Occipital lobe (tissue), 1 donor: ENCODE measurements at regions not wholly inside any gene's neighbourhood (a gene's known extent, or its start where the extent isn't known, plus 50 kb on each side); places are given as distances from the start of the nearest gene placed in this dataset.
"Not testable (repeated sequence)": the region's sequence is repeated elsewhere in the genome, so short reads cannot be mapped to it uniquely, and the experiment has no call there.

Source experiments
- DNase-seq: peaks from one replicate; lab custom pipeline; 2025; lab: John Stamatoyannopoulos, UW

DNA sequence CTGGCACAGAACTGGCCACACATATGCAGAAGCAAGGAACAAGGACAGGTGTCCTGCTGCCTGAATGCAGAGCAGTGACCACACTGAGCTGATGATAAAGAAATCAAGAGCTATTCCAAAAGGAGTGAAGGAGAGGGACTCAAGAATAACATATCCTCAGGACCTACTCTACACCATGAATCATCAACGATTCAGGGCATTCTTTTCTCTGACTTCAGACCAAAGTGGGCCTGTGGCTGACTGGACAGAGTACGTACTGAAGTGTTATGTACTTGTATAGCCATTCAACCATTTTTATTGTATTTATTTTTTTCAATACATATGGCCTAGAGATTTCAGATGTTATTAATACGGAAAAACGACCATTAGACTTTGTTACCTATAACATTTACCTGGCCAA, 177.5 kb upstream of the TMTC1 start:
- DNase-seq: no peak

- DNase-seq: no peak
These were observed 176.4 kb upstream of the TMTC1 start for GRCh38 chr12:29960122-29960521.

- DNase-seq: no peak
These were observed 174.1 kb upstream of the TMTC1 start for GRCh38 chr12:29957835-29958234.

DNA sequence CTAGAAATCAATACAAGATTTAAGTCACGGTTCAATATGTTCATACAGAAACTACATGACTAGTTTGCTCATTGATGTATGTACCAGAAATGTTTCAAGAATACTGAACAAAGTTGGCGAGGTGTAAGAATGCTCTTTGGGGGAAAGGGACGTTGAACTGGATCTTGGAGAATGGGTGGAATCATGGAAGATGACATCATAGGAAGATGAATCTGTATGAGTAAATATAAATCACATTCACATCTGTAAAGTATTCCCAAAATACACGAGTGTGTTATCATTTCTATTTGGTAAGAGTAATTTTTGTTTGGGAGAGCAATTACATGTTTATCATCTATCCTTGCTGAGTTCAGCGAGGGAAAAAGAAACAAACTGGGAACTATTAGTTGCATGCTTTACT, 162.2 kb upstream of the TMTC1 start:
- no peak for DNase-seq

GRCh38 chr12:29944269-29945000, 160.7 kb upstream of the TMTC1 start:
- no peak for DNase-seq

DNA sequence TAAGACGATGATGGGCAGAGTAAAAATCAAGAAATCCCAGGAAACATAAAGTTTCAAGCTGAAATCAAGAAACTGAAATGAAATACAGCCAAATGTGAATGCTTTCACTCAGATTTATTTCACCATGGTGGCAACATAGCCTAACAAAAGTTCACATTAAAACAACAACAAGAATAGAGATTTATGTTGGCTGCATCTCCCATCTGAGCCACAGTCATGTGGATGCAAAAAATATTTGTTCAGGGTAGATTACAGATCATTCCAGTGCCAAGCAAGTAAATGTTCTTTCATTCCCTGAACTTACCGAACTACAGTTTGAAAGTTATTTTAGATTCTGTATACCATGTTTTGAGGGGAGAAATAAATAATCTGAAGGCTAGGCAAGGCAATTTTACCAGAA, 159.9 kb upstream of the TMTC1 start:
- DNase-seq: no peak

- no peak for DNase-seq
These were observed 157.1 kb upstream of the TMTC1 start for GRCh38 chr12:29940811-29941210.

DNA sequence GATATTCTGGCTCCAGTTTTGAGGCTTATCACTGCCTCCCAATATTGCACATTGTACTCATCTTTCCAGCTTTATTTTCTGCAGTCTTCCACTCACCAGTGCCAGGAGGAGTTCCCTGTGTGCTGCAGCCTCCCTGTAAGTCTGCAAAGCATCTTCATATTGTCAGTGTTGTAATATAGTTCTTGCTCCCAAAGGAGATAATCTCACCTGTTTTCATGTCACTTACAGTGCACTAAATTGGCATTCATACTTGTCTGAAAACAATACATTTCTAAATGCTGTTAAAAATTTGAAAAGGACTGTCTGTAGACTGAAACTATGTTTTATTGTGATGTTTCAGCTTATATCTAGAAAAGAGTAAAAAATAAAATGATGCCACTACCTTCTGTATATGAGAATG, 146.8 kb upstream of the TMTC1 start:
- DNase-seq: no peak

- DNase-seq: no peak
These were observed 145.6 kb upstream of the TMTC1 start for GRCh38 chr12:29929295-29929694.

DNA sequence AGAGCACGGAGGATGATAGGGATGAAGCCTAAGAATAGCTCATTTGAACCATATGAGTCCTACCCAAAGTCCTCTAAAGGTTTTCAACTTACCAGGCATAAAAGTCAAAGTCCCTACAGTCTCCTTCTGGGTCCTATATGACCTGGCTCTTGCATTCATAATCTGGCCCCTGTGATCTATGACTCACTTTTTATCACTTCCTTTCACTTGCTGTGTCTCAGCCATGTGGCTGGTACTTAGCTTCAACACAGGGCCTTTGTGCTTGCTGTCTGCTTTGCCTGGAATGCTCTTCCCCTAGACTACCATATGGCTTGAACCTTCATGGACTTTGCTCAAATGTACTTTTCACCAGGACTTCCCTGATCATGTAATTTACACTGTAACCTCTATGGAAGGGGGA, 137.6 kb upstream of the TMTC1 start:
- DNase-seq: no peak

DNA sequence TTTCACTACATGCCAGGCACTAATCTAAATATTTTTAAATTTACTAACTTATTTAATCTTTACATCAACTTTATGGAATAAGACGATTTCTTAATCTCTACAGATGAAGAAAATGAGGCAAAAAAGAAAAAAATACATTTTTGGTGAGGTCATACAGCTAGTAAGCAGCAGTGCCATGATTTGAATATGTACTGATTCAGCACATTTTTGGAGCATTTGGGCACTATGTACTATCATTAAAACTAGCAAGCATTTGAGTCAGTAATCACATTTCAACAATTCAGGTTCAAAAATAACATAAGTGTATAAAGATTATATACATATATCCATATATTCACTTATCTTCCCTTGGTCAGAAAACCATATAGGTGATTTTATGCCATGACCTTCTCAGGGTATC, 124.4 kb upstream of the TMTC1 start:
- DNase-seq: no peak

- no peak for DNase-seq
These were observed 123.7 kb upstream of the TMTC1 start for GRCh38 chr12:29907461-29907860.

DNA sequence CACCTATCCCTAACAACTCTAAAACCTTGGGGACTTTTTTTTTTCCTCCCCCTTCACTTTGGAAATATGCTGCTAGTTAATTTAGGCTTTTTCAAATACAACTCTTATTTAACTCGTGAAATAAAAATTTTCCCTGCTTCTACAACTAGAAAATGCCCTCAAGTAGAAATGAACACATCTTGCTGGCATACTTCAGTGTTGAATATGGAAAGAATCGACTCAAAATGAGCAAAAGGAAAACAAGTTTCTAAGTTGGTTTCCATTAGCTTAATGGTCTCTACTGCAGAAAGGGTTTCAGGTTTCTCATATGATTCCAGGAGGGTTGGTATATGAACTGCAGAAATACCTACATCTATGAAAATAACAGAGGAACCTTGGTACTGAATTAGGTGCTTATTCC, 118.3 kb upstream of the TMTC1 start:
- no peak for DNase-seq

- DNase-seq: no peak
These were observed 117.8 kb upstream of the TMTC1 start for GRCh38 chr12:29901585-29901984.

- no peak for DNase-seq
These were observed 115.6 kb upstream of the TMTC1 start for GRCh38 chr12:29899212-29899931.

DNA sequence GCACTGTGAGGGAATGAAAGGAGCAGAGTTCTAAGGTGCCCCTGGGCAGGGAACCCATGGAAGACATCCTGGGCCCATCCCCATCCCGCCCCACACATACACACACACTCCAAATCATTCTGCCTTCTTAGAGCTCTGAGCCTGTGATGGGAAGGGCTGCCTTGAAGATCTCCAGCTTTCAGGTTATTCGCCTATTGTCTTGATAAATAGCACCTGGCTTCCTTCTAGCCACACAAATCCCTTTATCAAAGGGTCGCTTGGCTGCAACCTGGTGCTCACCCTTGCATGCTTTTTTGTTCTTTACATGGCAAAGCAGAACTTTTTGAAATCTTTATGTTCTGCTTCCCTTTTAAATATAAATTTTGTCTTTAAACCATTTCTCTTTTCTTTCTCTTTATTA, 112.2 kb upstream of the TMTC1 start:
- DNase-seq: no peak

DNA sequence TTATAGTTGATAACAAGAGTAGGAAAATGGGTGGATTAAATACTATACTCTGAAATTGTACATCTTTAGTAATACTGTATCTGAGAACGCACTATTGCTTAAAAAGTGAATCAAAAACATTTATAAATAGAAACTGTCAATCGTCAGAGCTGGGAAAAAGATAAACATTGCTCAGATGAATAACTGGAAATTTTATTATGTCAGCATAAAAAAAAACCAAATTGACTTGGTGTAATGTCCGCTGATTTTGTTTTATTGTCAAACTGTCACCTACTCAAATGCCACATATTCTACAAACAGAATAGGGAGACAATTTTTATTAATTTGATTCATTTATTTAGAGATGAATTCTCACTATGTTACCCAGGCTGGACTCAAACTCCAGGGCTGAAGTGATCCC, 109.3 kb upstream of the TMTC1 start:
- no peak for DNase-seq

GRCh38 chr12:29891792-29892191, 108.0 kb upstream of the TMTC1 start:
- DNase-seq: no peak

DNA sequence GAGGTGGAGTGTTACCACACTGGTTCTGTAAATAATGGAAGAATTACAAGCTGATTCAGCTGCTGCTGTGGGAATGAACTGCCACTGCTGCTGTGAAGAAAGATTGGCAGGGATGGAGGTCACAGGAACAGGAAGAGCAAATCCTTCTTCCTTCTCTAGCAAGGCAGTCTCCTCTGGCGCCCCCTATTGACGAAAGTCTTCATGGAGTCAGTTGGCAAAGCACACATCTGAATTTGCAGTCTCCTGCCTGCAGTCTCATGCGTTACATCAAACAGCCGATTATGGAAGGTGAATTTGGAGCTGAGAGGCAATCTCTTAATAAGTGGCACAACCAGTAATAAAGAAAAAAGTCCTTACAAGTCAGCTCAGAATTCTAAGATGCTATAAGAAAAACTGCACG, 106.0 kb upstream of the TMTC1 start:
- DNase-seq: no peak

DNA sequence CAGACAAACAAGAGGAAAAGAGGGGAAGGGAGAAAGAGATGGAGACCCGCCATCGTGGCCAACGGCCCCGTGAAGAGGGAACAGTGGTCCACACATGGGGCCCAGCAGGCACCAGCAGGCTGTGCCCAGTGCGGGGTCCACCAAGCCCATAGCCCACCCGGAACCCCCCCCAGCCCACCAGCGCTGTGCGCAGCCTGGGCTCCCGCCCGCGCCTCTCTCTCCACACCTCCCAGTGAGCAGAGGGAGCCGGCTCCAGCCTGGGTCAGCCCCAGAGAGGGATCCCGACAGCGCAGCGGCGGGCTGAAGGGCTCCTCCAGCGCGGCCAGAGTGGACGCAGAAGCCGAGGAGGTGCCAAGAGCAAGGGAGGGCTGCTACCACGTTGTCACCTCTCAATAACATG, 105.0 kb upstream of the TMTC1 start:
- DNase-seq: no peak

GRCh38 chr12:29884957-29885356, 101.2 kb upstream of the TMTC1 start:
- not testable (repeated sequence) for DNase-seq

DNA sequence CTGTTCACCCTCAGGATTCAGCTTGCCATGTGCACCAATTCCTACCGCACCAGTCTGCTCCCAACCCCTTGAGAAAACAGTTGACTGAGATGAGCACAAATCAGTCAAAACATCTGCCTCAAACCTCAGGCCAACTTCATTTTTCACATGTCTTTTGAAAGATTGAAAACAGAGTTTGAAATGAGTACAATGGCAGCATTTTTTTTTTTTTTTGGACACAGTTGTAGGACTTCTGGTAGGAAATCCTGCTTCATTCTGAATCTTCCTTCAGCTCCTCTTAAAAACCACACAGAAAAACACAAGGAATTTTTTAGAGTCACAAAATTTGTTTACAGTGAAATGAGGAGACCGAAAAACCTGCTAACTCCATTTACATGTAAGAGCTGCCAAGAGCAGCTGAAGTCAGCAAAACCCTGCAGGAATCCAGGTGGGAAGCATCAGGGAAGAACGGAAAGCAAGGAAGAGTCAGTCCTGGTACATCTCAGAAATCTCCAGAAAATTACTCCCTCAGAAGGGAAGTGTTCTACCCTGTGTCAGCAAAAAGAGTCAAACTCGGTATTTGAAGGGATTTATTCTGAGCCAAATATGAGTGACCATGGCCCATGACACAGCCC, 100.3 kb upstream of the TMTC1 start:
- no peak for DNase-seq

DNA sequence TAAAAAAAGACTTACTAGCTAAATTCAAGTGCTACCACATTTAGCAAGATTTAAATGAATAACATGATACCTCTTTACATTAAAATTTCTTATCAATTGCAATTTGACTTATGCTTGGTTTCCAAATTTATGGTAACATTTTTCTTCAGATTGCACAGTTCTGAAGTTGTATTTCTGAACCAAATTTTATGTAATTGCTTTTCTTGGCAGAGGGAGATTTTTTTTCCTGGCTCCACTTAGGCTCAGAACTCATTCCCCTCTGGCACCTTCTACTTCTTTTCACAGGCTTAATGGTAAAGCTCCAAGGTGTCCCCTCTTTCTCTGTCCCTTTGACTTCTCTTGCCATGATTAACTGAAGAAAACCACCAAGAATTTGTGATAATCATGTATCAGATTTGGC, 99.8 kb upstream of the TMTC1 start:
- no peak for DNase-seq
